HepG2 (cell line): ENCODE measurements at regions not wholly inside any gene's neighbourhood (a gene's known extent, or its start where the extent isn't known, plus 50 kb on each side); places are given as distances from the start of the nearest gene placed in this dataset.

Experiments
- CEBPB ChIP-seq: IDR thresholded peaks from 2 replicates; pipeline ENCODE4 v1.6.1; 2011; ENCODE audit warnings: low read depth, low read length, improper control_type of control experiment, borderline replicate concordance
- DPF2 ChIP-seq: sonication (generic); formaldehyde crosslinking; IDR thresholded peaks from 2 replicates; pipeline ENCODE4 v1.4.0; 2020; ENCODE audit warnings: mild to moderate bottlenecking, low read depth, missing genetic modification reagents, borderline replicate concordance
- MTA3 ChIP-seq: sonication (generic); formaldehyde crosslinking; IDR thresholded peaks from 2 replicates; pipeline ENCODE4 v1.4.0; 2020; ENCODE audit warnings: missing genetic modification reagents
- PHF20 ChIP-seq: sonication (generic); formaldehyde crosslinking; IDR thresholded peaks from 2 replicates; pipeline ENCODE4 v1.5.0; 2020; ENCODE audit warnings: mild to moderate bottlenecking, missing genetic modification reagents
- SP4 ChIP-seq: sonication (generic); formaldehyde crosslinking; IDR thresholded peaks from 2 replicates; pipeline ENCODE4 v1.8.1; 2023; ENCODE audit warnings: mild to moderate bottlenecking, missing genetic modification reagents
- SUZ12 ChIP-seq: fragments of 150-350 bp; IDR thresholded peaks from 2 replicates; pipeline ENCODE4 v1.6.1; 2014; ENCODE audit warnings: low read depth, low read length
- TCF7 ChIP-seq: sonication (generic); IDR thresholded peaks from 2 replicates; pipeline ENCODE4 v1.6.1; 2016; ENCODE audit warnings: antibody characterized with exemption, low read depth
- UBTF ChIP-seq: sonication (generic); formaldehyde crosslinking; IDR thresholded peaks from 2 replicates; pipeline ENCODE4 v1.4.0; 2020; ENCODE audit warnings: mild to moderate bottlenecking, missing genetic modification reagents
- ZFP41 ChIP-seq: sonication (generic); formaldehyde crosslinking; IDR thresholded peaks from 2 replicates; pipeline ENCODE4 v1.4.0; 2020; ENCODE audit warnings: mild to moderate bottlenecking, missing genetic modification reagents, borderline replicate concordance
- ZNF850 ChIP-seq: sonication (generic); formaldehyde crosslinking; conservative IDR thresholded peaks from 2 replicates; pipeline ENCODE4 v1.9.0; 2021; ENCODE audit warnings: mild to moderate bottlenecking, missing genetic modification reagents
- ZZZ3 ChIP-seq: sonication (generic); formaldehyde crosslinking; IDR thresholded peaks from 2 replicates; pipeline ENCODE4 v1.4.0; 2020; ENCODE audit warnings: missing genetic modification reagents, mild to moderate bottlenecking, borderline replicate concordance

- no peak for TF ChIP-seq CEBPB
- TF ChIP-seq TCF7, result no peak
- TF ChIP-seq ZZZ3 (CRISPR knock-in tag), result no peak
- no peak for TF ChIP-seq DPF2 (CRISPR knock-in tag)
- no peak for TF ChIP-seq ZFP41 (CRISPR knock-in tag)
- no peak for TF ChIP-seq UBTF (CRISPR knock-in tag)
- TF ChIP-seq ZNF850 (CRISPR knock-in tag), result no peak
- no peak for TF ChIP-seq MTA3
- TF ChIP-seq PHF20 (CRISPR knock-in tag), result no peak
- no peak for TF ChIP-seq SP4 (CRISPR knock-in tag)
- no peak for TF ChIP-seq SUZ12
Observed at GRCh38 chr14:76666746-76667145, 94.5 kb upstream of the VASH1 start.
